Adrenal gland (tissue), 9 donors: ENCODE measurements at regions not wholly inside any gene's neighbourhood (a gene's known extent, or its start where the extent isn't known, plus 50 kb on each side); places are given as distances from the start of the nearest gene placed in this dataset.

Experiments
- DNase-seq, 7 donors: peaks; one replicate each; pipeline ENCODE4 v3.0.0-alpha.2; 2019 to 2020
- H3K27ac ChIP-seq, 5 donors: fragments of 200-600 bp; sonication (generic) in 4 of 5; 1 replicate in 3 of 5; 2 replicates in 2 of 5; pipeline versions ENCODE4 v1.5.1 to v1.8.0; 2016 to 2020; ENCODE audit warnings: mild to moderate bottlenecking in 1 of 5
- H3K27me3 ChIP-seq: fragments of 200-600 bp; 2 replicates; pipeline ENCODE4 v1.8.0; 2021
- H3K36me3 ChIP-seq, 2 donors: fragments of 200-600 bp; replicated peaks in 1 of 2; 1 replicate in 1 of 2; 2 replicates in 1 of 2; pipeline versions ENCODE4 v1.5.1 to v1.8.0; 2018 to 2022
- H3K4me1 ChIP-seq, 2 donors: fragments of 200-600 bp; replicated peaks in 1 of 2; 1 replicate in 1 of 2; 2 replicates in 1 of 2; pipeline versions ENCODE4 v1.5.1 to v1.8.0; 2018 to 2021
- H3K4me3 ChIP-seq, 4 donors: fragments of 200-600 bp; sonication (generic) in 3 of 4; one replicate each; pipeline ENCODE4 v1.5.1; 2016 to 2018
- H3K9me3 ChIP-seq, 3 donors: fragments of 200-600 bp; sonication (generic) in 1 of 3; replicated peaks in 1 of 3; 1 replicate in 2 of 3; 2 replicates in 1 of 3; pipeline versions ENCODE4 v1.5.1 to v1.8.0; 2016 to 2021
- CTCF ChIP-seq, 6 experiments: fragments of 450-650 bp in 4 of 6; fragments of 200-600 bp in 2 of 6; sonication (generic) in 1 of 6; IDR thresholded peaks; 1 replicate in 5 of 6; 2 replicates in 1 of 6; pipeline versions ENCODE4 v1.5.1 to v1.8.0; 2016 to 2021; ENCODE audit warnings: antibody characterized with exemption in 6 of 6, mild to moderate bottlenecking in 2 of 6, moderate library complexity in 1 of 6
- POLR2A ChIP-seq, 2 donors: fragments of 450-650 bp; IDR thresholded peaks; one replicate each; pipeline ENCODE4 v1.6.1; 2017; ENCODE audit warnings: antibody characterized with exemption in 2 of 2, mild to moderate bottlenecking in 2 of 2, moderate library complexity in 1 of 2
- WGBS, 4 donors: extraction: QIAGEN DNeasy Blood & Tissue Kit in 2 of 4; methylation state at CpG; one replicate each; pipeline versions ENCODE4 v1.1.5 to v1.1.7; 2013 to 2017; 5-methylcytosine and 5-hydroxymethylcytosine counted together
- intact Hi-C, 2 donors: fragments of 100-400 bp; cut with DNase I; formaldehyde crosslinking; loops; one replicate each; pipeline versions ENCODE4 v1.14.1 to v1.15.0; 2022 to 2023
- donor health status: healthy with polysubstance abuse.
- donor health status: Bipolar disorder and iron deficiency.
- donor health status: DM: yes; HTN: yes; CAD: no.
- donor health status: DM: no; HTN: no; CAD: no.
- donor health status: DM: no; HTN: no; CAD: no.

DNA sequence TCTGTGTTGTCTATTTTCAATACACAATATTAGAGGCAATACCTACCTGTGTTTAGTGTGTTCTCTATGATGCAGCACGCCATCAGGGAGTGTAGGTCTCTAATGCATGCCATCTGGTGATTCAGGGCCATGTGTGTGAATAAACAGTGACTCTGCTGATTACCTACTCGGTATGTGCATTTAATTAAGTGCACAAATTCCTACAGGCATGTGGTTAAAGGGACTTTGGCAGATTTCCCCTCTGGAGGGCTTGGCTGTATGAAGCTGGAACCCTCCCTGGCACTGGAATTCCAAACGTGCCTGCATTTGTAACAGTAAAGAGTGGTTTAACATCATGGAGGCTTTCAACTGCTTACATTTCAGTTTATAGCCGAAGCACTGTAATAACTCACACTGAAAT is 401.5 kb upstream of the SASH1 start:
- H3K4me1 ChIP-seq, result no peaks in the 10 kb centered on the region
- H3K4me3 ChIP-seq, result no peak overlapping the region
- no peaks in the 10 kb centered on the region for H3K36me3 ChIP-seq
- no peaks in the 10 kb centered on the region for H3K9me3 ChIP-seq
- no peak for TF ChIP-seq POLR2A (IDR thresholded peaks at IDR 0.05)
- no peak for TF ChIP-seq CTCF (IDR thresholded peaks at IDR 0.05)
- 46 to 53% (median 49%) methylated on average over 4 of the region's 4 CpGs for WGBS, 4 donors
- no peak for DNase-seq
- H3K27me3 ChIP-seq, result no peaks in the 10 kb centered on the region
- intact Hi-C loops, result no loop called here
- H3K27ac ChIP-seq, result no peak overlapping the region

GRCh38 chr6:147942363-147942762 is 400.3 kb upstream of the SASH1 start:
- intact Hi-C loops, result no loop called here
- Histone ChIP-seq H3K4me3 (no peak overlapping the region), H3K36me3 (no peaks in the 10 kb centered on the region), H3K4me1 (no peaks in the 10 kb centered on the region), H3K27ac (no peak overlapping the region), H3K9me3 (no peaks in the 10 kb centered on the region), H3K27me3 (no peaks in the 10 kb centered on the region)
- TF ChIP-seq CTCF (IDR thresholded peaks at IDR 0.05) (no peak), POLR2A (IDR thresholded peaks at IDR 0.05) (no peak)
- DNase-seq, result no peak
- 35 to 63% (median 42%) methylated on average over 3 of the region's 3 CpGs for WGBS, 4 donors

DNA sequence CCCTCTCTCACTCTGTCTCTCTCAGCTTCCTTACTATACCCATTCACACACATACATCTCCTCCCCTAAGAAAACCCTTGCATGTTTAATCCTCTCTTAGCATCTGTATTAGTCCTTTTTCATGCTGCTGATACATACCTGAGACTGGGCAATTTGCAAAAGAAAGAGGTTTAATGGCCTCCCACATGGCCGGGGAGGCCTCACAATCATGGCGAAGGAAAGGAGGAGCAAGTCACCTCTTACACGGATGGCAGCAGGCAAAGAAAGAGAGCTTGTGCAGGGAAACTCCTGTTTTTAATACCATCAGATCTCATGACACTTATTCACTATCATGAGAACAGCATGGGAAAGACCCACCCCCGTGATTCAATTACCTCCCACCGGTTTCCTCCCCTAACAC is 398.5 kb upstream of the SASH1 start:
- no peak overlapping the region for H3K27ac ChIP-seq
- H3K4me1 ChIP-seq, result no peaks in the 10 kb centered on the region
- DNase-seq, result no peak
- H3K4me3 ChIP-seq, result no peak overlapping the region
- H3K9me3 ChIP-seq, result no peaks in the 10 kb centered on the region
- 83 to 94% (median 86%) methylated on average over 5 of the region's 5 CpGs for WGBS, 4 donors
- no peaks in the 10 kb centered on the region for H3K36me3 ChIP-seq
- intact Hi-C loops, result no loop called here
- no peaks in the 10 kb centered on the region for H3K27me3 ChIP-seq
- TF ChIP-seq POLR2A (IDR thresholded peaks at IDR 0.05) (no peak), CTCF (IDR thresholded peaks at IDR 0.05) (no peak)

DNA sequence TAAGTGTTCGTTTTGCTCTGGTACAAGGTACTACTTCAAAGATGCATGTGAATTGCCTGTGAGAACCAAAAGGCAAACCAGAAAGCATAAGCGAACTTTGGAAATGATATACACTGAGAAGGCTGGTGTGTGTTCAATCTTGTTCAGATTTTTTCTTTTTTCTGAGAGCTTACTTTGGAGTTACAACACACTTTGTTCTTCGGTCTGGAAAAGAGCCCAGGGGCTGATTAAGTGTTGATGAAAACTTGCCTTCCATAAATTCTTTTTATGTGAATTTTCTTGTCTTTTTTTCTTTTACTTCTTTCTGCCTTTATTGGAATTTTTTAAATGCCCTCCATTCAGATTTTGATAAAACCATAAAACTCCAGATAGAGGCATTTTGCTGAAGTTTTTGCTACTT is 395.1 kb upstream of the SASH1 start:
- no peak overlapping the region for H3K4me3 ChIP-seq
- intact Hi-C loops, result no loop called here
- H3K36me3 ChIP-seq, result no peaks in the 10 kb centered on the region
- H3K4me1 ChIP-seq, result no peaks in the 10 kb centered on the region
- TF ChIP-seq POLR2A (IDR thresholded peaks at IDR 0.05) (no peak), CTCF (IDR thresholded peaks at IDR 0.05) (no peak)
- no peak for DNase-seq
- H3K27ac ChIP-seq, result no peak overlapping the region
- H3K27me3 ChIP-seq, result no peaks in the 10 kb centered on the region
- 56 to 62% (median 58%) methylated on average over 3 of the region's 3 CpGs for WGBS, 4 donors
- no peaks in the 10 kb centered on the region for H3K9me3 ChIP-seq
